Skin of body (tissue), 1 donor: ENCODE measurements at regions not wholly inside any gene's neighbourhood (a gene's known extent, or its start where the extent isn't known, plus 50 kb on each side); places are given as distances from the start of the nearest gene placed in this dataset.
A peak's percentile ranks its signal among the peaks of the same experiment; 100 is the strongest.

ENCODE experiments used
- DNase-seq: peaks from one replicate; lab custom pipeline; 2025; lab: John Stamatoyannopoulos, UW

DNA sequence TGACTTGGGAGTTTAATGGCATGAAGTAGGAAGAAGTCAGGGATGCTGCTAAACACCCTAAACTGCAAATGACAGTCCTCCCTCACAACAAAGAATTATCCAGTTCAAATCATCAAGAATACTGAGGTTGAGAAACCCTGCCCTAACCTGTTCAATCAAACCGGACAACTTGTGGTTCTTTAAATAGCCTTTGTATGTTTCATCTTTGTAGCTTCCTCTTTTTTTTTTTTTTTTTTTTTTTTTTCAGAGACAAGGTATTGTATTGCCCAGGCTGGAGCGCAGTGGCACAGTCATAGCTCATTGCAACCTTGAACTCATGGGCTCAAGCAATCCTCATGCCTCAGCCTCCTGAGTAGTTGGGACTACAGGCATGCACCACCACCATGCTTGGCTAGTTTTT, 52.5 kb upstream of the TTC29 start:
- DNase-seq, result no peak

DNA sequence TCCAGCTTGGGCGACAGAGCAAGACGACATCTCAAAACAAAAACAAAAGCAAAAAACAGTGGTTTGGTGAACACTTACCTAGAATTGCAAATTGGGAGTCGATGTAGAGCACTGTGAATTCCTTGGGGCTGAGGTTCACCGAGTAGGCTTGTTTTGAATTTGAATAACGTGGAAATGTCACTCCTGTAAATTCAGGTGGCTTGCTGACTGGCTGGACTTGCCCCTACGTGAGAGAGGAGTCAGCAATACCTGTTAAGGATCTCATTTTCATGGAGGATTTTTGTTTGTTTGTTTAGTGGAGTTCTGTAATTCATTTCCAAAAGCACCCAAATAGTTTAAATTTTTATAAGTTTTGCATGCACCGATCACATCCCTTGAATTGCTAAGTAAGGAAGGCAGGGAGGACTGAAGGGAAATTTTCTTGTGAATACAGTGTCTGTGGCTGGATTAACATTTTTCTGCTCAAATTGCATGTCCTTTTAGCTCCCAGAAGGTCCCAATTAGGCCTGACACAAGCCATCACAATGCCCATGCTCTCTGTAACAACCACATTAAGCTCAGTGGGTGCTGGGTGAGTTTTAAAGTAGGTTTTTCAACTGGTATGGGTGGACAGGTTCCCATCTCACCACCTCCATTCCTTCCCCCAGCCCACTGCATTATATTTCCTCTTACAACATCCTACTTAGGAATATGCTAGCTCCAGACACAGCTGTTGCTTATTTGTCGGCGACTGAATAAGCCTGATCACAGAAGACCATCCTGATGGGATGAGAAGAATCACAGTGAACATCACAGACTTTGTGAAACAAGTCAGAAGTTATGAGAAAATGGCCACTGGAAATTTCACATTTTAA, 58.5 kb upstream of the TTC29 start:
- no peak for DNase-seq

DNA sequence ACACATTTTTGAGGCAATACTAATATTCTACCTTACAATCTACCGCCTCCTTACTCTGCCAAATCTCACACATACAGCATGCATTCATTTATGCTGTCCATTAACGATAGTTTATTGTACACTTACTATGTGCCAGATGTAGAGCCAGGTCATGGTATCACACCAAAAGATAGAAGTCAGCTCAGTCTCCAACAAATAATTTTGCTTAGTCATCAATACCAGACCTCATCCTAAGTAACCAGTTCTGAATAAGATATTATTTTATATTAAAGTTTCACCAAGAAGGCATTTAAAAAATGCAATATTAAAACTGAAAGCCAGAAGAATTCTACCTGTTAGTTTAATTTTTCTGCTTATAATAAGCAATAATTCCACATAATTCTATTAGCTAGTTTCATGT, 60.6 kb upstream of the TTC29 start:
- DNase-seq, result no peak

DNA sequence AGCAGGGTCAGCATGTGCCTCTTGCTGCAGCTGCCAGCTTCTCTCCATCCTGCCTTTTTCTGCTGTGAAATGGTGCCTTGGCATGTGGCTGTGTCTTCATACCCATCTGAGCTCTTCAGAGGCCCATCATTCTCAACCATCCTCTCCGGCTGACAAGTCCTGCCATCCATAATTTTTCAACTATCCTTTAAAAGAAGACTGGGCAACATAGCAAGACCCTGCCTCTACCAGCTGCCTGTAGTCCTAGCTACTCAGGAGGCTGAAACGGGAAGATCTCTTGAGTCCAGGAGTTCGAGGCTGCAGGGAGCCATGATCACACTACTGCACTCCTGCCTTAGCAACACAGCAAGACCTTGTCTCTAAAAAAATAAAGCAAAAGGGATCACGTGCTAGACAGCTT, 64.2 kb upstream of the TTC29 start:
- DNase-seq, result no peak

DNA sequence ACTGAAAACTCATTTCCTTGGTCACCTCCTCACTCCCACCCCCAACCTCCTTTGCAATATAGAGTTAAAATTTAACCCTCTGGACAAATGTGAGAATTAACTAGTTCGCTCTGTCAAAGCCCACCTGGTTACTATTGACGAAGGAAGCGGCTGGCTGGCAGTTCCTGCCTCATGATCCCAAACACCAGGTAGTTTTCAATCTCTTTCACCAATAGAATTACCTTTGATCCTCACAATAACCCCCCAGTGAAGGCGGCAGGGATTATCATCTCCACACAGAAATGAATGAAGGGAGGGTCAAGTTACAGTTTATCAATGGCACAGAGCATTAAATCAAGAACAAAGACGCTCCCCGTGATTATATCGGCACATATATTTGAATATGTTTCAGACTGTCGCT, 65.7 kb upstream of the TTC29 start:
- no peak for DNase-seq

DNA sequence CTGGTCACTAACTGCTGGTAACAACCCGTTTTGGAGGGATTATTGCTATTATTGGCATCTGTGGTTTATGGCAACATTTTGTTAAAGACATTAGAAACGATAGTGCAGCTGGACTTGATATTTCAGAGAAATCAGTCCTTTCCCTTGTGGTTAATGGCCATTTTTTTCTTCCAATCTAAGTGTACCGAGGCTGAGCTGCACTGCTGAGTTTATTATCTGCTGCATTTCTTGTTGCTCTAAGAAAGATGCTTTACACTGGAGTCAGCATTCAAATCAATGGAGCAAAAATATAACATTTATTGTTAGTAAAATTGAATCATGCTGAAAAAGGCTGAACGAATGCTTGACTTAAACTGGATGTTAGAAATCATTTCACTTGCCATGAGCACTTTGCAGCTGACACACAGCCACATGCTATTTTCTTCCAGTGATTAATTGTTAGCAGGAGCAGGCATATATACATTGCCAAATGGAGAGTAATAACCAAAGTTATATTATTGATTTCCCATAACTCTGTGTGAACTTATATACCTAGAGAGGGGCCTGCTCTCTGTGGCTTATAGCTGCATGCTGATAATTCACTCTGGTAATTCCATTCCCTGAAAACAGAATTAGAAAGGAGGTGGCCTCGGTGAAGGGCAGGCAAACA, 66.5 kb upstream of the TTC29 start:
- DNase-seq, result peak; percentile 19

DNA sequence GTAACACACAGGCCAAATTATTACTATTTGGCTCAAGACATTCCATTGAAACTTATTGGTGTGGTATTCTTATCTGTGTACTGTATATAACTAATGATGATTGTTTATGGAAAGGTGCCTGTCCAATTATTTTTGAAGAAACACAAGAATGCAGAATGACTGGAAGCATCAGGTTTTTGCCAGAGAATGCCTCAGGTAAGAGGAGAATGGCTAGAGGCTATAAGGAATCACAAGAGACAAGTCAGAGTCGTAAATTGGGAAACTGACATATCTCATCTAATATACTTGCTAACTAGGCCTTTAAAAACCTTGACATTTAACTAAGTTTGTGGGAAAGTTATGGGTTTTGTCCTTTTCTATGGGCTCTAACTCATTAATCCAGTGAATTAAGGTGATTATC, 69.3 kb upstream of the TTC29 start:
- DNase-seq, result no peak

DNA sequence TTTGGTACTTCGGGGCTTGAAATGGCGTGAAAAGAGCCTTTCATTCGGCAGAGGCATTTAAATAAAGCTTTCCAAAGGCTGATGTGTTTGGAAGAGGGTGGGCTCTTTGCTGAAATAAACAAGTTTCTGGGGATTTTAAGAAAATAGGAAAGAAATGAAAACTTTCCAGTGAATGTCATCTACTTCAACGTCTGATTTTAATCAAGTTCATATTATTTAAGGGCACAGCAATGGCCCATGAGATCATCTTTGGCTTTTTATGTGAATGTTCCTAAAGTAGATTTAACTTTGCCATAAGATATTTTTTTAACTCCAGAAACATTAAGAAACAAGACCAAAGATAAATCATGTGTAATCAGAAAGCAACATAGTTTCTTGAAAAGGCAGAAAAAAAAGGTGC, 69.8 kb upstream of the TTC29 start:
- peak; percentile 89 for DNase-seq

DNA sequence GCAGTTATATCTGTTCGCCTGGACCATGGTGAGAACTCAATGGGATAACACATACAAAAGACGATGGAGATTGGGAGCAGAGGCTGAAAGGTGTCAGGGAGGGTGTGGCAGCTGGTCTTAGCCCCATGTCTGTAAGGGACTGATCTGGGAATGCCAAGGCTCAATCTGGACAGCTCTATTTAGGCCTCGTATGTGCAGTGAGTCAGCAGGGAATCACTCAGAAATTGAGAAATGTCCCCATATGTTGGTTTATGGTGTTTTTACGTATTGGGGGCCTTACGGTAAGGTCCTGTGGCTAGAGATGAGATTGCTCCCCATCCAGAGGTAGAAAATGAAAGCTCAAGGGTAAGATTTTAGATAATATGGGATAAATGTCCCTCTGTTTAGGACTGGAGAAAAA, 71.4 kb upstream of the TTC29 start:
- DNase-seq, result no peak

DNA sequence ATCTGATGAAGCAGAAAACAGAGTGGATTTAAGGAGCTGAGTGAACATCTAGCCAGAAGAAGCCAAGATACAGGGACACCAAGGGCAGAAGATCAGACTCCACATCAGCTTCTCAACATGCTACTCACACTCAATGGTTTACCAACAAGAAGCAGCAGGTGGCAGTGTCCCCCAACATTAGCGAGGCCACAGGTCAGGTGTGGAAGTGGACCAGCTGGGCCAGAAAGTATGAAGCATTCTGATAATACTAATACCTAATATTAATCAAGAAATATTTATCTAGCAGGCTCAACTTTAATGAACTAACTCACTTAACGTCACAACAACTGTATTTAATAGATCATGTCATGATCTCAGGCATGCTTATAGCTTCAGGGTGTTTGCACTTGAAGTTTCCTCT, 73.4 kb upstream of the TTC29 start:
- DNase-seq, result no peak

DNA sequence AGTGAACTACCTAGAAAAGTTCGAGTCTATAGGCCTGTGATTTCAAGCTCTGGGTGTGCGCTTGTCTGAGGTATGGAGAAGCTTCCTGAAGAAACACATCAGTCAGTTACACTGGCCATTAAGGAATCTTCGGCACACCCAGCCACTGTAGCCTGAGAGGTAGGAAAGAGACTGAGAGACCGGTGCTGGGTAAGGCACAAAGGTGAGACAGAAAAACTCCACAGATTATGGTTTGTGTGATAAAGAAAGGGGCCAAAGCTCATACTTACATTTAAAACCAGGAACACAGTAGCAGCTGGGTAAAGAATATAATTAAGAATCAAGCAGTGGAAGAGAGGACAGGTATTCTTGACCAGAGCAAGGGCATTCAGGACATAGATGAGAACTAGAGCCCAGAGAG, 74.8 kb upstream of the TTC29 start:
- no peak for DNase-seq

DNA sequence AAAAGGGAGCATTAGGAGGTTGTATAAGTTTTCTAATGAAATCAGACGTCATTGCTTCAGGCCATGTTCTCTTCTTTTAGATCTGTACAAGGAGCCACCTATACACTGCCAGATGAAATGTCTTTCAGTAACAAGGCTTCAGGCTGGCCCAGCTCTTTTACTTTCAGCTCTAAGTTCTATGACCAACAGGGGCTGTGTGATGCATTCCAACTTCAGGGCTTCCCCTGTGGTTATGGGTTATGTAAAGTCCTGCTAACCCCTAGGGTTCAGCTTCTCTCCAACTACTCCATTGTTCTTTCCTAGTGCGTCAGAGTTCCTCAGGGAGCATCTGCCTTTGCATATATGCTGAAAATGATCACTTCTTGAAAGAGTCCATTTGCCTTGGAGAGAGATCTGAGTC, 79.4 kb upstream of the TTC29 start:
- no peak for DNase-seq

DNA sequence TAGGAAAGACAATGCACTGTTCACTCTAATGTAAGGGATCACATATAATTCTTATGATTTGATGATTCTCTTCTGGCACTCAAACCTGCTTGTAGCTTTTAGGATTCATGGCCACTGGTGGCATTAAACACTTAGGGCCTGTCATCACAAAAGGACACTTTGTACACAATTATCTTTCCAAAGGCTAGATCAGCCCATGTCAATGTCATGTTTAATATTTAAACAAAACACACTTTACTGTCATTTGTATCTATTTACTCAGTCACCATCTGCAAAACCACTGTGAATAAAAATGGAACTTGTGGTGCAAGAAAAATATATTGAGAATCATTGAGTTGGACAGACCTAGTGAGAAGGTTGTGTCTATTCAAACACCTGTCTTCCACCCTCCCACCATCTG, 83.6 kb upstream of the TTC29 start:
- DNase-seq, result no peak

DNA sequence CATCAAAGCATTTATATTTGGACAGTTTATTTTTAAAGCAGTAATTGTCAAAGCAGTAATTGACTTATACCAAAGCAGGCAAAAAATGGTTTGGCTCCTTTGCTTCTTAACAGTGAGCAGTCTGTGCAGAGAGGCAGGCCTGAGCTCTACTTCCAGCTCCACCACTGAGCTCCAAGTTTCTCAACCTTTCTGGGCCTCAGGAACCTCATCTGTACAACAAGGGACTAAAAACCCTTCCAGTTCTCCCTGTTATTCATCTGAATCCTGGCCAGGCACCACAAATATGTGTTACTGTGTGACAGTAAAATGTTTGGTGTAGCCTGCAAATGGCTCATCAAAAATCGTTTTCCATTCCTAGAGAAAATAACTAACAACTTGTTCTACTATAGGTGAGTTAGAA, 88.7 kb upstream of the TTC29 start:
- no peak for DNase-seq

DNA sequence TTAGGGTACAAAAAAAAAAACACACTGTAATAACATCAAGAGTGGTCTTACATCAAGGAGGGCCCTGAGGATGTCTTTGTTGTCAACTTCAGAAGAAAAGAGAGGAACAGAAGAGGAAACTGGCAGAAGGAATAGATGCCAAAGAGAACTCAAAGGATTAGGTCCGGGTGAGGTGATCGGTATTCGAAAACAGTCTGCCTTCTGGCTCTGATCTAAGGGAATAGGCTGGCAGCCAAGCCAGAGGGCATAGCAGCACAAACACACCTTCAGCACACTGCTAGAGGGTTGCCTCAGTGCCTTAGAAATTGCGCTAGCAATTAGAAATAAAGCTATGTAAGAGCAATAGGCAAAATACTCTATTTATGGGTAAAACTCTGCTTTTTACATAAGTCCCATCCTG, 91.4 kb upstream of the TTC29 start:
- no peak for DNase-seq

DNA sequence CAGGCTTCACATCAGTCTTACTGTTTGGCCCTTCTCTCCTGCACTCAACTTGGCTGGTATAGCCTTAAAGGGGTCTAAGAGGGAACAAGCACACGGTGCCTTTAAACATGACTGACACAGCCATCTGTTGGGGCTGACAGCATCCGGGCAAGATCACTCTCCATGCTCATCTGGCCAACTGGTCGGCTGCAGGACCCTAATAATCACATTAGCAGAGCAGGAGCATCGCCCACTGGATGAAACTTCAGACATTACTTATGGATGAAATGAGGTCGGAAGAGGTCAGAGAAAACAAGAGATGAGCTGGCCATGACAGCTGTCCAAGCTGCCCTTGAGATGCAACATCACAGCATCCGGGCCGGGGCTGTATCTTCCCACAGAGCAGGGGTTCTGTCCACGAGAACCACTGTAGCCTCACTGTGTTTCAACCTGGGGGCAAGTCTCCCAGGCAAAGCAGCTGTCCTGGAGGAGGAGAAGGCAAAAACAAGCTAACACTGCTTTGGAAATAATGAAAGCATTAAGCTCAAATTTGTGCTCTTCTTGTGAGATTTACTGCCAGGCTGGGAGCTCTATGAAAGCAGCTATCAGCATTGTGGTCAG, 94.4 kb upstream of the TTC29 start:
- DNase-seq, result no peak

DNA sequence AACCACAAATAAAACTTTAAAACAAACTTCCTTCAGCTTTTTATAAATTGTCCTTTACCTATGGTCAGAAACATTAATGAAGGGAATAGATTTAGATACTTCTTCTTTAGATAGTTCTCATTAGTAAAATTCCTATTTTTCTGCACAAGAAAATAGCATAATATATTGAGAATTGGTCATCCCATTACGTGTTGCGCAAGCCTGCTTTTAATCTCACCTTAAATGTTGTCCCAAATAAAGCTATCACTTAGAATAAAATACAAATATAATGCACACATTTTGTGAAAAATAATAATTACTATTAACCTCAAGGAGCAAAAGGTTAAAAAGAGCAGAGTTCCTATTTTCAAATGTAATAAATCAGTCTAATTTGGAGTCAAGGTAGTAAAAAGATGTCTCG, 95.2 kb upstream of the TTC29 start:
- no peak for DNase-seq

DNA sequence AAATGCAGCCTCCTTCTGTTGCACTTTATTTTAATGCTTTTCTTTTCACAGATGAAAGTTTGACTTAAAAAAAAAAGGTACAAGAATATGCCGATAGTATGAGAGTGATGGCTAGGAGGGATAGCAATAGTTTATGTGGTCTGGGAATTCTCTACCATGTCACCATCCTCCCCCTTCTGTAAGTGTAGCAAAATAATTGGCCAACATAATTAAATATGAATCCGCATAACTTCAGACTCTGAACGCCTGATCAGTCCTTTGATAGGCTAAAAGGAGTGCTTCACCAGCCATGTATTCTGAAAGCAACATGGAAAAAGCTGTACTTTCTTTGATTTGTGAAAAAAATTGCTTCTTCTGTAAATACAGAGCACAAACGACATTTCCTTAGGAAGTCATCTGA, 95.7 kb upstream of the TTC29 start:
- no peak for DNase-seq

DNA sequence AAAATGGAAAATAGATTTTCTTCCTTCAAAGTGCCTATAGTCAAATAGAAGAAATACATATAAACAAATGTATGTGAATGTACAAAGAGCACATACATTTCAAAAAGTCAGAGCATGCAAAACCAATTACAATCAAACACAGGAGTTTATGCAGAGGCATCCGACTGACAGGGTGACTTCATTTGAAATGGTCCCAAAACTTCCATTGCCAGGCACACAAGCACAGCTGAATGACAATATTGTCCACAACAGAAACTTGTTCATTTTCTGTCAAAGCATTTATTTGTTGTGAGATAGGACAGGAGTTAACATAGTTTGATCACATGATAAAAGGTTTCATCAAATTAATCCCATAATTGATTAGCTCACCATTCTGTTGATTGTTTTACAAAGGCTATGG, 96.4 kb upstream of the TTC29 start:
- DNase-seq, result no peak

DNA sequence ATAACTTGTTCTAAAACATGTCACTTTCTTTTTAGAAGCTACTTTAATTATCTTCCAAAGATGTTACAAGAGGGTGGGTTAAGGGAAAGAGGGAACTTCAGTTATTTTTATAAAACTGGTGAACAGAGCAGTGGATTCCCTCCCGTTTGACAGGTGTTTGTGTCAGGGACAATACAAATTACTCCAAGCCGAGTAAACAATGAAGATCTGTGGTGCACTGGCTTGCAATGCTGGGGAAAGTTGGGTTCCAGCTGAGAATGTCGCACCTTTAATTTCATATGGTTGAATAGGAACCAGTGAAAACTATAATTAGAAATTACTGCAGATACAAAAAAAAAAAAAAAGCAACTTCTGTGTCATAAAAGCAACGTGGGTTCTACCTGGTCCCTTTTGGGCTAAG, 98.6 kb upstream of the TTC29 start:
- no peak for DNase-seq

DNA sequence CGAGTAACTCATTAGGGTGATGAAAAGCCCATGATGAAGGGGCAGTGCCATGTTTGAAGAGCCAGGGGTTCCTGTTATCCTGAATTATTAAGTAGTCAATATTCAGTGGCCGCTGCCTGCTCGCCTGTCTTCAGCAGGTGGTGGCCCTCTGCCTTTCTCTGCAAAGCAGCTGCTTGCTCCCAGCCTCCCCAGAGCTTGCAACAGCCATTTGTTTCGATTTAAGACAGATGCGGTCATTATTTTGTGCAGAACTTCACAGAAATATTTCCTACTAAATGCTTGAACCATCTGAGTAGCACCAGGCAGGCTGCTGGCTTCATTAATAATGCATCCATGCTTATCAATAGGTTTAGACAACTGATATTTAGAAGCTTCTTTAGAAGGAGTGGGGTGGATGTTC, 104.3 kb upstream of the TTC29 start:
- DNase-seq, result no peak

DNA sequence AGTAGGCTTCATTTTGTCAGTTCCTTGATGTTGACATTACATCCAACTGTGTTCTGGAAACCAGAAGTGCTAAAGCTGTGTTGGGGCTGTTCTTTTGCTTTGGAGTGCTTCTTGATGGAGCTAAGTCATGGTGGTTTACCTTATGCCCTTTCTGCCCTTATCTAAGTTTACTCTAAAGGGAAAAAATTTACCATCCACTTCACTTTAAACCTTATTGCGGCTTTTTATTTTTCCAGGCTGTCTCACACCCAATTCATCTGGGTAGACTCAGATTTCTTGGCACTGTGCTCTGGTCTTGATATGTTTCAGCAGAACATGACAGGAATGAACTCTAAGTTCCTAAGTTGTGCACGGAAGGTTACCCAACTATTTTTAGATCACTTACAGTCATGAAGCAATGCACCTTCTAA, 104.7 kb upstream of the TTC29 start:
- DNase-seq, result no peak

DNA sequence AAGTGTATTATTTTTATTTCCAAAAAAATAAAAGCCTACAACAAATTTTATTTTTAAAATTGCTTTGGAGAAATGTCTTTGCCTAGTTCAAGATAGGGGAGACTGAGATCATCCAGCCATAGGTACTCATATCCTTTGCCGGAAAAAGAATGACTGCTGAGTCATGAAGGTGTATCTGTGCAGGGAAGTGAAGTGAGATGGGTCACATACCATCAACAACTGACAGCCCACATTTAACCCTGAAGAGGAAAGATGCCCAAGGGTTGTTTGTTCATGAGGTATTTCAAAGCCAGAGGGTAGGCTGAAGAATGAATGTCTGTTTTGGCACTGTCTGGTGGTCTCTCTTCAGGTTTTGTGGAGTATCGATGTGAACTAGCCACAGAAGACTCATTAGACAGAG, 106.7 kb upstream of the TTC29 start:
- no peak for DNase-seq
